Gastrocnemius medialis (tissue), 4 donors: ENCODE measurements at regions not wholly inside any gene's neighbourhood (a gene's known extent, or its start where the extent isn't known, plus 50 kb on each side); places are given as distances from the start of the nearest gene placed in this dataset.

Experiments
- CTCF ChIP-seq, 5 experiments: fragments of 450-650 bp in 3 of 5; fragments of 200-600 bp in 2 of 5; sonication (generic) in 2 of 5; IDR thresholded peaks in 4 of 5; conservative IDR thresholded peaks in 1 of 5; 1 replicate in 4 of 5; 2 replicates in 1 of 5; pipeline ENCODE4 v1.5.1; 2016 to 2019; ENCODE audit warnings: antibody characterized with exemption in 5 of 5, mild to moderate bottlenecking in 3 of 5, moderate library complexity in 3 of 5
- POLR2A ChIP-seq, 2 donors: fragments of 450-650 bp; IDR thresholded peaks; one replicate each; pipeline ENCODE4 v1.6.1; 2017; ENCODE audit warnings: antibody characterized with exemption in 2 of 2, mild to moderate bottlenecking in 2 of 2, moderate library complexity in 2 of 2

GRCh38 chr9:7456793-7457530 lies 342.6 kb downstream of the DMAC1 start:
- TF ChIP-seq CTCF (IDR thresholded peaks at IDR 0.05 in 4 of 5, conservative IDR thresholded peaks at IDR 0.05 in 1 of 5) (no peak), POLR2A (IDR thresholded peaks at IDR 0.05) (no peak)
